ENCODE measurements at regions not wholly inside any gene's neighbourhood (a gene's known extent, or its start where the extent isn't known, plus 50 kb on each side); places are given as distances from the start of the nearest gene placed in this dataset.
A peak's percentile ranks its signal among the peaks of the same experiment; 100 is the strongest.

GRCh38 chr7:88597941-88598425, 161.5 kb upstream of the ZNF804B start:
- no peak overlapping the region for H2AFZ ChIP-seq (ENCODE audit: low read length)
- H3K4me1 Mint-ChIP-seq, result peaks cover 27 to 33% of the 10 kb centered on the region in 2 experiments
- no peak overlapping the region for H3K18ac ChIP-seq (ENCODE audit: insufficient read length, low read depth, low read length)
- no peak overlapping the region for H2BK20ac ChIP-seq (ENCODE audit: low read depth, low read length, poor library complexity, severe bottlenecking)
- no peak overlapping the region for H4K91ac ChIP-seq (ENCODE audit: insufficient read length, low read depth, low read length)
- no peaks in the 10 kb centered on the region for H3K79me2 ChIP-seq (ENCODE audit: insufficient read depth, low read length)
- no peak for DNase-seq
- no peak overlapping the region for H3K4me2 ChIP-seq (ENCODE audit: insufficient read depth, insufficient read length, low read length)
- H2BK12ac ChIP-seq (ENCODE audit: insufficient read length, low read depth, low read length), result no peak overlapping the region
- no peaks in the 10 kb centered on the region for H3K27me3 Mint-ChIP-seq (ENCODE audit: low read depth)
- WGBS (ENCODE audit: extremely low coverage, insufficient read length, low lambda C conversion rate), result no CpG with 5 or more reads among the region's 2 CpGs
- no peak overlapping the region for H2BK15ac ChIP-seq (ENCODE audit: low read depth, low read length)
- peaks cover 0 to 11% (median 1%) of the 10 kb centered on the region in 3 experiments; a peak in 2 of 7 replicates for H3K36me3 Mint-ChIP-seq (ENCODE audit: insufficient read depth in 1 of 3, low read depth in 3 of 3)
- no peak overlapping the region for H3T11ph ChIP-seq (ENCODE audit: low read length)
- H3K14ac ChIP-seq (ENCODE audit: insufficient read depth, low read length), result no peak overlapping the region
- no peak overlapping the region for H2BK5ac ChIP-seq (ENCODE audit: insufficient read length, low read length)
- H3K23me2 ChIP-seq (ENCODE audit: insufficient read length, low read depth, low read length, poor library complexity, severe bottlenecking), result no peaks in the 10 kb centered on the region
- no peak overlapping the region for H2AK5ac ChIP-seq (ENCODE audit: insufficient read length, low read length)
- no peaks in the 10 kb centered on the region for H3K27me3 ChIP-seq (ENCODE audit: insufficient read depth, low read length)
- H3K9me3 ChIP-seq (ENCODE audit: control insufficient read depth, low read depth, low read length), result no peaks in the 10 kb centered on the region
- no peaks in the 10 kb centered on the region for H4K20me1 ChIP-seq (ENCODE audit: control insufficient read depth, insufficient read depth, insufficient read length)
- H4K5ac ChIP-seq (ENCODE audit: insufficient read length, low read depth, low read length), result no peak overlapping the region
- TF ChIP-seq, protein P1, sequence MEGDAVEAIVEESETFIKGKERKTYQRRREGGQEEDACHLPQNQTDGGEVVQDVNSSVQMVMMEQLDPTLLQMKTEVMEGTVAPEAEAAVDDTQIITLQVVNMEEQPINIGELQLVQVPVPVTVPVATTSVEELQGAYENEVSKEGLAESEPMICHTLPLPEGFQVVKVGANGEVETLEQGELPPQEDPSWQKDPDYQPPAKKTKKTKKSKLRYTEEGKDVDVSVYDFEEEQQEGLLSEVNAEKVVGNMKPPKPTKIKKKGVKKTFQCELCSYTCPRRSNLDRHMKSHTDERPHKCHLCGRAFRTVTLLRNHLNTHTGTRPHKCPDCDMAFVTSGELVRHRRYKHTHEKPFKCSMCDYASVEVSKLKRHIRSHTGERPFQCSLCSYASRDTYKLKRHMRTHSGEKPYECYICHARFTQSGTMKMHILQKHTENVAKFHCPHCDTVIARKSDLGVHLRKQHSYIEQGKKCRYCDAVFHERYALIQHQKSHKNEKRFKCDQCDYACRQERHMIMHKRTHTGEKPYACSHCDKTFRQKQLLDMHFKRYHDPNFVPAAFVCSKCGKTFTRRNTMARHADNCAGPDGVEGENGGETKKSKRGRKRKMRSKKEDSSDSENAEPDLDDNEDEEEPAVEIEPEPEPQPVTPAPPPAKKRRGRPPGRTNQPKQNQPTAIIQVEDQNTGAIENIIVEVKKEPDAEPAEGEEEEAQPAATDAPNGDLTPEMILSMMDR (conservative IDR thresholded peaks at IDR 0.05), result no peak
- H3K9me3 Mint-ChIP-seq, result peaks cover 0 to 5% of the 10 kb centered on the region in 2 experiments; a peak in 2 of 5 replicates
- peaks cover 4% of the 10 kb centered on the region; the same call in 1 of the 2 replicates for H3K4me1 ChIP-seq (ENCODE audit: insufficient read depth, low read length)
- H3K23ac ChIP-seq (ENCODE audit: insufficient read length, low read depth, low read length), result no peak overlapping the region
- no peak overlapping the region for H3K9ac ChIP-seq (ENCODE audit: extremely low read depth, insufficient read length, low read length)
- H3K56ac ChIP-seq (ENCODE audit: insufficient read length, low read depth, low read length), result no peak overlapping the region
- H3K4ac ChIP-seq (ENCODE audit: low read depth, low read length), result no peak overlapping the region
- no peak overlapping the region for H3K4me3 Mint-ChIP-seq
- H3K79me1 ChIP-seq (ENCODE audit: insufficient read depth, low read depth, low read length, poor library complexity, severe bottlenecking), result no peaks in the 10 kb centered on the region
- H2BK120ac ChIP-seq (ENCODE audit: low read depth, low read length, poor library complexity, severe bottlenecking), result no peak overlapping the region
- H4K8ac ChIP-seq (replicated peaks; ENCODE audit: insufficient read length, low read depth, low read length), result no peak overlapping the region
- H3K27ac ChIP-seq (ENCODE audit: insufficient read length, low read depth, low read length), result no peak overlapping the region
- peak overlapping the region in 1 of 3 experiments; percentile 77; a peak in 1 of 7 replicates for H3K27ac Mint-ChIP-seq
